H1 (cell line): ENCODE measurements at regions not wholly inside any gene's neighbourhood (a gene's known extent, or its start where the extent isn't known, plus 50 kb on each side); places are given as distances from the start of the nearest gene placed in this dataset.

Source experiments
- CTCF ChIA-PET: fragments of 300-600 bp; sonication (Branson Sonifier 250); formaldehyde crosslinking; loops from one replicate; lab custom pipeline; 2021; ENCODE audit not compliant: partially characterized antibody; lab: Charles Lee
- POLR2A ChIA-PET: fragments of 300-600 bp; sonication (Branson Sonifier 250); formaldehyde crosslinking; loops from one replicate; lab custom pipeline; 2021; ENCODE audit warnings: inconsistent platforms; ENCODE audit not compliant: partially characterized antibody; lab: Charles Lee
- DNase-seq, 2 experiments: peaks; one replicate each; pipeline versions ENCODE4 v3.0.0 to v3.0.0-alpha.2; 2010 to 2022; ENCODE audit warnings: low spot score in 2 of 2, low read depth in 1 of 2, mixed read lengths in 1 of 2
- FAIRE-seq: peaks from 2 replicates; lab custom pipeline; 2011; peaks lifted over from hg19 to GRCh38; lab: Jason Lieb, UNC
- H2AFZ ChIP-seq: 2 replicates; pipeline ENCODE4 v1.8.1; 2012; ENCODE audit warnings: low read length, inconsistent platforms
- H2AK5ac ChIP-seq: 2 replicates; pipeline ENCODE4 v1.6.1; 2013; ENCODE audit warnings: low read depth, low read length
- H2BK120ac ChIP-seq: replicated peaks from 2 replicates; pipeline ENCODE3; 2013; ENCODE audit warnings: low read depth, low read length, inconsistent platforms
- H2BK12ac ChIP-seq: 2 replicates; pipeline ENCODE4 v1.6.1; 2013; ENCODE audit warnings: low read depth, low read length
- H2BK15ac ChIP-seq: 2 replicates; pipeline ENCODE4 v1.6.1; 2013; ENCODE audit warnings: low read length
- H2BK20ac ChIP-seq: 2 replicates; pipeline ENCODE4 v1.6.1; 2013; ENCODE audit warnings: low read length
- H2BK5ac ChIP-seq: 2 replicates; pipeline ENCODE4 v1.6.1; 2013; ENCODE audit warnings: low read depth, low read length
- H3K14ac ChIP-seq: 2 replicates; pipeline ENCODE4 v1.6.1; 2013; ENCODE audit warnings: inconsistent platforms; ENCODE audit not compliant: insufficient read length
- H3K18ac ChIP-seq: 2 replicates; pipeline ENCODE4 v1.6.1; 2013; ENCODE audit warnings: low read length; ENCODE audit errors: extremely low read depth
- H3K23ac ChIP-seq: 2 replicates; pipeline ENCODE4 v1.6.1; 2013; ENCODE audit warnings: inconsistent platforms; ENCODE audit not compliant: insufficient read length
- H3K23me2 ChIP-seq: 2 replicates; pipeline ENCODE4 v1.6.1; 2013; ENCODE audit warnings: low read depth, low read length
- H3K27ac ChIP-seq: 2 replicates; pipeline ENCODE4 v1.6.1; 2011; ENCODE audit warnings: low read depth, low read length, inconsistent platforms
- H3K27me3 ChIP-seq, 4 experiments: replicated peaks in 1 of 4; 1 replicate in 1 of 4; 2 replicates in 3 of 4; pipeline versions ENCODE4 v1.6.1 to v1.8.1; 2011 to 2013; ENCODE audit warnings: low read length in 3 of 4, mild to moderate bottlenecking in 3 of 4, inconsistent platforms in 2 of 4, mixed read lengths in 2 of 4, moderate library complexity in 1 of 4; ENCODE audit not compliant: control insufficient read depth in 3 of 4, insufficient read depth in 3 of 4; ENCODE audit errors: extremely low read depth in 1 of 4
- H3K36me3 ChIP-seq, 4 experiments: 2 replicates each; pipeline versions ENCODE4 v1.6.1 to v1.8.1; 2011 to 2013; ENCODE audit warnings: mild to moderate bottlenecking in 4 of 4, low read length in 3 of 4, moderate library complexity in 2 of 4, control low read depth in 1 of 4, inconsistent platforms in 1 of 4; ENCODE audit not compliant: insufficient read depth in 4 of 4, control insufficient read depth in 2 of 4
- H3K4ac ChIP-seq: replicated peaks from 2 replicates; pipeline ENCODE3; 2013; ENCODE audit warnings: low read length, low read depth, mixed read lengths, inconsistent platforms; ENCODE audit not compliant: insufficient read length
- H3K4me1 ChIP-seq, 4 experiments: replicated peaks in 1 of 4; 1 replicate in 1 of 4; 2 replicates in 3 of 4; pipeline versions ENCODE4 v1.6.1 to v1.8.1; 2011 to 2013; ENCODE audit warnings: low read length in 3 of 4, inconsistent platforms in 2 of 4, mixed read lengths in 1 of 4; ENCODE audit not compliant: insufficient read depth in 4 of 4, control insufficient read depth in 3 of 4
- H3K4me2 ChIP-seq, 2 experiments: 2 replicates each; pipeline versions ENCODE4 v1.6.1 to v1.8.1; 2011 to 2013; ENCODE audit warnings: low read depth in 2 of 2, low read length in 2 of 2, control low read depth in 1 of 2, inconsistent platforms in 1 of 2, mild to moderate bottlenecking in 1 of 2; ENCODE audit not compliant: insufficient read depth in 1 of 2
- H3K4me3 ChIP-seq, 4 experiments: fragments of 200-600, 300-600 bp in 1 of 4; sonication (generic), shearing (Covaris generic), sonication (Bioruptor Twin) in 1 of 4; 2 replicates each; pipeline versions ENCODE4 v1.5.1 to v1.8.1; 2011 to 2016; ENCODE audit warnings: low read length in 4 of 4, low read depth in 3 of 4, control low read depth in 2 of 4, inconsistent platforms in 2 of 4, mild to moderate bottlenecking in 2 of 4, mixed read lengths in 1 of 4, moderate library complexity in 1 of 4; ENCODE audit not compliant: insufficient read depth in 2 of 4; ENCODE audit errors: extremely low read depth in 1 of 4
- H3K56ac ChIP-seq: replicated peaks from 2 replicates; pipeline ENCODE3; 2013; ENCODE audit warnings: low read depth, mild to moderate bottlenecking, mixed read lengths, low read length, inconsistent platforms; ENCODE audit not compliant: insufficient read length
- H3K79me1 ChIP-seq: 2 replicates; pipeline ENCODE4 v1.6.1; 2013; ENCODE audit warnings: low read depth, low read length, control low read depth
- H3K79me2 ChIP-seq, 2 experiments: 2 replicates each; pipeline versions ENCODE4 v1.6.1 to v1.8.1; 2012 to 2013; ENCODE audit warnings: low read length in 2 of 2, mild to moderate bottlenecking in 2 of 2, inconsistent platforms in 1 of 2; ENCODE audit not compliant: insufficient read depth in 2 of 2, control insufficient read depth in 1 of 2
- H3K9ac ChIP-seq, 4 experiments: replicated peaks in 1 of 4; 1 replicate in 1 of 4; 2 replicates in 3 of 4; pipeline versions ENCODE4 v1.6.1 to v1.8.1; 2011 to 2013; ENCODE audit warnings: low read depth in 3 of 4, low read length in 3 of 4, control low read depth in 2 of 4, mild to moderate bottlenecking in 2 of 4, moderate library complexity in 2 of 4, inconsistent platforms in 1 of 4; ENCODE audit errors: extremely low read depth in 1 of 4
- H3K9me3 ChIP-seq, 2 experiments: 2 replicates each; pipeline versions ENCODE4 v1.6.1 to v1.8.1; 2012 to 2013; ENCODE audit warnings: mild to moderate bottlenecking in 2 of 2, moderate library complexity in 2 of 2, control low read depth in 1 of 2, inconsistent platforms in 1 of 2, low read depth in 1 of 2, low read length in 1 of 2, mixed read lengths in 1 of 2; ENCODE audit not compliant: insufficient read depth in 2 of 2
- H4K20me1 ChIP-seq, 2 experiments: replicated peaks in 1 of 2; 2 replicates each; pipeline versions ENCODE3 to v1.8.1; 2011 to 2013; ENCODE audit warnings: inconsistent platforms in 2 of 2, low read length in 2 of 2, mild to moderate bottlenecking in 1 of 2; ENCODE audit not compliant: insufficient read depth in 2 of 2, control insufficient read depth in 1 of 2
- H4K5ac ChIP-seq: 2 replicates; pipeline ENCODE4 v1.6.1; 2013; ENCODE audit warnings: low read length, low read depth, mixed read lengths, inconsistent platforms; ENCODE audit not compliant: insufficient read length
- H4K8ac ChIP-seq: 2 replicates; pipeline ENCODE4 v1.8.0; 2013; ENCODE audit warnings: mild to moderate bottlenecking, moderate library complexity, low read length, inconsistent platforms; ENCODE audit not compliant: insufficient read depth; ENCODE audit errors: extremely low read depth
- H4K91ac ChIP-seq: replicated peaks from 2 replicates; pipeline ENCODE3; 2013; ENCODE audit warnings: low read length, mixed read lengths, inconsistent platforms; ENCODE audit not compliant: insufficient read length
- ATF3 ChIP-seq: IDR thresholded peaks from 2 replicates; pipeline ENCODE4 v1.6.1; 2011; ENCODE audit warnings: low read depth, mild to moderate bottlenecking, low read length; ENCODE audit not compliant: insufficient read depth
- TEAD4 ChIP-seq: IDR thresholded peaks from 2 replicates; pipeline ENCODE4 v1.6.1; 2012; ENCODE audit warnings: low read depth, low read length, inconsistent platforms, mixed read lengths
- WGBS, 2 experiments: shearing (Covaris generic) in 1 of 2; methylation state at CpG; one replicate each; pipeline versions ENCODE4 v1.1.6 to v1.1.7; 2013 to 2015; ENCODE audit warnings: low lambda C conversion rate in 2 of 2, mixed read lengths in 2 of 2, inconsistent platforms in 1 of 2, low coverage in 1 of 2, missing lambda C conversion rate in 1 of 2; ENCODE audit not compliant: insufficient replicate concordance in 2 of 2, insufficient coverage in 1 of 2, insufficient read length in 1 of 2; ENCODE audit errors: extremely low coverage in 1 of 2, missing lambda C conversion rate in 1 of 2; 5-methylcytosine and 5-hydroxymethylcytosine counted together

GRCh38 chr12:90501412-90501811 is 453.6 kb downstream of the CCER1 start:
- no peak overlapping the region for H3K27ac ChIP-seq
- H2BK15ac ChIP-seq, result no peak overlapping the region
- no peaks in the 10 kb centered on the region for H3K27me3 ChIP-seq
- H3K56ac ChIP-seq, result no peak overlapping the region
- WGBS, 2 experiments, result 83% methylated on average over 2 of the region's 2 CpGs; no CpG with 5 or more reads in 1 of the 2 experiments
- no peaks in the 10 kb centered on the region for H3K36me3 ChIP-seq
- H2BK5ac ChIP-seq, result no peak overlapping the region
- H3K79me1 ChIP-seq, result no peaks in the 10 kb centered on the region
- no peak overlapping the region for H2AK5ac ChIP-seq
- no peak overlapping the region for H3K14ac ChIP-seq
- ChIA-PET POLR2A (no interaction called here), CTCF (no interaction called here)
- no peaks in the 10 kb centered on the region for H4K20me1 ChIP-seq
- H4K91ac ChIP-seq, result no peak overlapping the region
- H2BK120ac ChIP-seq, result no peak overlapping the region
- no peaks in the 10 kb centered on the region for H3K23me2 ChIP-seq
- H3K4me1 ChIP-seq, result no peaks in the 10 kb centered on the region
- no peak overlapping the region for H2BK12ac ChIP-seq
- H3K79me2 ChIP-seq, result no peaks in the 10 kb centered on the region
- H2BK20ac ChIP-seq, result no peak overlapping the region
- H2AFZ ChIP-seq, result no peak overlapping the region
- H3K18ac ChIP-seq, result no peak overlapping the region
- no peak for FAIRE-seq
- H3K9me3 ChIP-seq, result no peaks in the 10 kb centered on the region
- H3K23ac ChIP-seq, result no peak overlapping the region
- no peak for DNase-seq
- no peak overlapping the region for H3K4me2 ChIP-seq
- no peak overlapping the region for H3K4ac ChIP-seq
- no peak overlapping the region for H3K4me3 ChIP-seq
- no peak overlapping the region for H4K8ac ChIP-seq
- H4K5ac ChIP-seq, result no peak overlapping the region
- no peak overlapping the region for H3K9ac ChIP-seq
- TF ChIP-seq TEAD4, result no peak
- TF ChIP-seq ATF3, result no peak
